Adrenal gland (tissue), 7 donors: ENCODE measurements at regions not wholly inside any gene's neighbourhood (a gene's known extent, or its start where the extent isn't known, plus 50 kb on each side); places are given as distances from the start of the nearest gene placed in this dataset.

Experiments
- DNase-seq, 7 donors: peaks; one replicate each; pipeline ENCODE4 v3.0.0-alpha.2; 2019 to 2020
- H3K27ac ChIP-seq, 5 donors: fragments of 200-600 bp; sonication (generic) in 4 of 5; 1 replicate in 3 of 5; 2 replicates in 2 of 5; pipeline versions ENCODE4 v1.5.1 to v1.8.0; 2016 to 2020; ENCODE audit warnings: mild to moderate bottlenecking in 1 of 5
- H3K27me3 ChIP-seq: fragments of 200-600 bp; 2 replicates; pipeline ENCODE4 v1.8.0; 2021
- H3K36me3 ChIP-seq, 2 donors: fragments of 200-600 bp; replicated peaks in 1 of 2; 1 replicate in 1 of 2; 2 replicates in 1 of 2; pipeline versions ENCODE4 v1.5.1 to v1.8.0; 2018 to 2022
- H3K4me1 ChIP-seq, 2 donors: fragments of 200-600 bp; replicated peaks in 1 of 2; 1 replicate in 1 of 2; 2 replicates in 1 of 2; pipeline versions ENCODE4 v1.5.1 to v1.8.0; 2018 to 2021
- H3K4me3 ChIP-seq, 4 donors: fragments of 200-600 bp; sonication (generic) in 3 of 4; one replicate each; pipeline ENCODE4 v1.5.1; 2016 to 2018
- H3K9me3 ChIP-seq, 3 donors: fragments of 200-600 bp; sonication (generic) in 1 of 3; replicated peaks in 1 of 3; 1 replicate in 2 of 3; 2 replicates in 1 of 3; pipeline versions ENCODE4 v1.5.1 to v1.8.0; 2016 to 2021
- CTCF ChIP-seq, 6 experiments: fragments of 450-650 bp in 4 of 6; fragments of 200-600 bp in 2 of 6; sonication (generic) in 1 of 6; IDR thresholded peaks; 1 replicate in 5 of 6; 2 replicates in 1 of 6; pipeline versions ENCODE4 v1.5.1 to v1.8.0; 2016 to 2021; ENCODE audit warnings: antibody characterized with exemption in 6 of 6, mild to moderate bottlenecking in 2 of 6, moderate library complexity in 1 of 6
- POLR2A ChIP-seq, 2 donors: fragments of 450-650 bp; IDR thresholded peaks; one replicate each; pipeline ENCODE4 v1.6.1; 2017; ENCODE audit warnings: antibody characterized with exemption in 2 of 2, mild to moderate bottlenecking in 2 of 2, moderate library complexity in 1 of 2
- intact Hi-C, 2 donors: fragments of 100-400 bp; cut with DNase I; formaldehyde crosslinking; loops; one replicate each; pipeline versions ENCODE4 v1.14.1 to v1.15.0; 2022 to 2023
- microRNA-seq, 3 donors: library from miRNA; unstranded; fragments of <30 nt; microRNA quantifications; one replicate each; pipeline ENCODE4, GENCODE V29; 2017 to 2020
- small RNA-seq, 2 donors: library from RNA; depleted of rRNA; stranded (forward); fragments of <200 nt; gene quantifications; one replicate each; pipeline ENCODE3, GENCODE V24; 2016
- donor health status: DM: yes; HTN: yes; CAD: no.
- donor health status: DM: no; HTN: no; CAD: no.
- donor health status: DM: no; HTN: no; CAD: no.

DNA sequence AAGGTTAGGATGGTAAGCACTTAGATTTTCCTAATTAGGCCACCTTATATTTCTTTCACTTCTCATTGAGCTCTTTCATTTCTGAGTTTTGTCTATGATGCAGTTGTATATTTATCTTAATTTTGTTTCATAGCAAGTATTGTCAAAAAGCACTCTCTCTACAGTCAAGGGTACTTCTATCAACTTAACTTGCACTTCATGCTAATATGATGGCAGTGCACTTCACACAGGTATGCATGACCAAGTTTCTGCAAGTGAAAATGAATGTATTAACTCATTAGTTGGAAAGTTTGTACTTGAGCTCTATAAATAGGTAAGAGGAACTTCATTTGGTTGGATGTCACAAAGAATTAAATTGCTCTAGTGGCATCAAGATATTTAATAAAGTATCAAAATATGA lies 51.5 kb upstream of the CDH19 start:
- TF ChIP-seq POLR2A (IDR thresholded peaks at IDR 0.05) (no peak), CTCF (IDR thresholded peaks at IDR 0.05) (no peak)
- intact Hi-C loops = no loop called here
- Histone ChIP-seq H3K27me3 (no peaks in the 10 kb centered on the region), H3K27ac (no peak overlapping the region), H3K36me3 (no peaks in the 10 kb centered on the region), H3K4me1 (no peaks in the 10 kb centered on the region), H3K4me3 (no peak overlapping the region), H3K9me3 (no peaks in the 10 kb centered on the region)
- no peak for DNase-seq

Small RNAs in the stretch of these regions (microRNA-seq; reads per million reads assigned to microRNA genes)
- gene MIR5011 = 0 reads per million in 3 donors

Small RNAs in the stretch of these regions (small RNA-seq; reads per million reads assigned to genes)
- gene AC091042.1 (0 reads per million in 2 donors), gene MIR5011 (0 reads per million in 2 donors), gene RNU6-1037P (0 reads per million in 2 donors), gene RPL31P9 (0 reads per million in 2 donors)
